Peyer's patch (tissue), 4 donors: ENCODE measurements at regions not wholly inside any gene's neighbourhood (a gene's known extent, or its start where the extent isn't known, plus 50 kb on each side); places are given as distances from the start of the nearest gene placed in this dataset.

Experiments used
- POLR2A ChIP-seq, 2 donors: fragments of 450-650 bp; IDR thresholded peaks; one replicate each; pipeline ENCODE4 v1.5.1; 2017; ENCODE audit warnings: antibody characterized with exemption in 2 of 2, mild to moderate bottlenecking in 2 of 2, moderate library complexity in 2 of 2
- TF ChIP-seq, protein P1 (sequence below), 6 experiments: fragments of 450-650 bp in 4 of 6; fragments of 200-600 bp in 2 of 6; sonication (generic) in 1 of 6; IDR thresholded peaks; one replicate each; pipeline ENCODE4 v1.5.1; 2017 to 2019; ENCODE audit warnings: antibody characterized with exemption in 6 of 6, mild to moderate bottlenecking in 3 of 6, moderate library complexity in 1 of 6

DNA sequence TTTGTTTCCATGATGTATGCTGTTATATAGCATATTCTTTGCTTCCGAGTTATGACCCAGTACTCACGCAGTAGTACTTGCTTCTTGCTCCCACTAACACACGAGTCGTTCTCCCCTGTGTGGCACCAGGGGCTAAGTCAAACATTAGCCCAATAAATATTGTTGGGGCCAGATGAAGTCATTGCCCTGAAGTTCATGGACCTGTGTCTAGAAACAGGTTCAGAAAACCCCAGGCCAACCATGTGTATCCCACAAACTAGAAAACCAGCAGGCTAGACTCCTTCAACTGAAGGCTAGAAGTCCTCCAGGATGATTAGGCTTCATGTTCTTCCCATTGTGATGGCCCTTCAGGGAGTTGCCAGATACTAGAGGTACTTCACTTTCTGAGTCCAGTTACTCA lies 198.2 kb upstream of the RBM19 start:
- TF ChIP-seq, protein P1, sequence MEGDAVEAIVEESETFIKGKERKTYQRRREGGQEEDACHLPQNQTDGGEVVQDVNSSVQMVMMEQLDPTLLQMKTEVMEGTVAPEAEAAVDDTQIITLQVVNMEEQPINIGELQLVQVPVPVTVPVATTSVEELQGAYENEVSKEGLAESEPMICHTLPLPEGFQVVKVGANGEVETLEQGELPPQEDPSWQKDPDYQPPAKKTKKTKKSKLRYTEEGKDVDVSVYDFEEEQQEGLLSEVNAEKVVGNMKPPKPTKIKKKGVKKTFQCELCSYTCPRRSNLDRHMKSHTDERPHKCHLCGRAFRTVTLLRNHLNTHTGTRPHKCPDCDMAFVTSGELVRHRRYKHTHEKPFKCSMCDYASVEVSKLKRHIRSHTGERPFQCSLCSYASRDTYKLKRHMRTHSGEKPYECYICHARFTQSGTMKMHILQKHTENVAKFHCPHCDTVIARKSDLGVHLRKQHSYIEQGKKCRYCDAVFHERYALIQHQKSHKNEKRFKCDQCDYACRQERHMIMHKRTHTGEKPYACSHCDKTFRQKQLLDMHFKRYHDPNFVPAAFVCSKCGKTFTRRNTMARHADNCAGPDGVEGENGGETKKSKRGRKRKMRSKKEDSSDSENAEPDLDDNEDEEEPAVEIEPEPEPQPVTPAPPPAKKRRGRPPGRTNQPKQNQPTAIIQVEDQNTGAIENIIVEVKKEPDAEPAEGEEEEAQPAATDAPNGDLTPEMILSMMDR (IDR thresholded peaks at IDR 0.05) = no peak
- TF ChIP-seq POLR2A (IDR thresholded peaks at IDR 0.05) = no peak
